ENCODE measurements at regions not wholly inside any gene's neighbourhood (a gene's known extent, or its start where the extent isn't known, plus 50 kb on each side); places are given as distances from the start of the nearest gene placed in this dataset.

DNA sequence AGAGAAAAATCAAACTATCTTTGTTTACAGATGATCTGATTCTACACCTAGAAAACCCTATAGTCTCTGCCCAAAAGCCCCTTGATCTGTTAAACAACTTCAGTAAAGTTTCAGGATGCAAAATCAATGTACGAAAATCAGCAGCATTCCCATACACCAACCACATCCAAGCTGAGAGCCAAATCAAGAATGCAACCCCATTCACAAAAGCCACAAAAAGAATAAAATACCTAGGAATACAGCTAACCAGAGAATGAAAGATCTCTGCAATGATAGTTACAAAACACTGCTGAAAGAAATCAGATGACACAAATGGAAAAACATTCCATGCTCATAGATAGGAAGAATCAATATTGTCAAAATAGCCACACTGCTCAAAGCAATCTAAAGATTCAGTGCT lies 265.7 kb downstream of the AEBP2 start:
- Histone ChIP-seq H2BK20ac (ENCODE audit: low read depth, low read length) (0 out of 2 replicates have a peak overlapping the region, but pooled peaks have one; percentile 76), H3K79me1 (ENCODE audit: low read depth in 1 of 2, low read length in 2 of 2) (no peaks in the 10 kb centered on the region; a peak in 1 of 4 replicates), H2BK120ac (ENCODE audit: low read depth, low read length) (0 out of 2 replicates have a peak overlapping the region, but pooled peaks have one; percentile 32), H3K23ac (ENCODE audit: low read depth, low read length) (no peak overlapping the region), H2AK9ac (replicated peaks; ENCODE audit: low read depth, low read length, poor library complexity) (no peak overlapping the region), H3K4ac (ENCODE audit: low read depth, low read length) (no peak overlapping the region), H4K5ac (ENCODE audit: low read depth, low read length) (peak overlapping the region; percentile 12; the same call in 1 of the 2 replicates), H3K18ac (ENCODE audit: low read depth, low read length) (peak overlapping the region; percentile 35; the same call in 1 of the 2 replicates), H3K9me3 (ENCODE audit: control insufficient read depth, insufficient read depth, low read length) (peaks cover 13% of the 10 kb centered on the region), H3K4me3 (ENCODE audit: insufficient read depth, low read depth, low read length) (no peak overlapping the region), H3K27ac (ENCODE audit: insufficient read depth, low read length) (no peak overlapping the region), H3K9me1 (ENCODE audit: insufficient read depth, low read length) (peaks cover 3% of the 10 kb centered on the region; the same call in 1 of the 2 replicates), H3K4me2 (ENCODE audit: low read depth, low read length) (no peak overlapping the region), H3K56ac (ENCODE audit: extremely low read depth, insufficient read depth, low read length) (no peak overlapping the region), H2BK5ac (ENCODE audit: low read depth, low read length, poor library complexity, severe bottlenecking) (peak overlapping the region; percentile 58), H3K9ac (ENCODE audit: low read depth, low read length) (no peak overlapping the region), H4K91ac (ENCODE audit: insufficient read depth, low read depth, low read length) (0 out of 2 replicates have a peak overlapping the region, but pooled peaks have one; percentile 39), H3K27me3 (ENCODE audit: control insufficient read depth, insufficient read depth, low read length) (no peaks in the 10 kb centered on the region), H3K14ac (replicated peaks; ENCODE audit: low read depth, low read length) (no peak overlapping the region), H4K20me1 (ENCODE audit: insufficient read depth, low read length) (no peaks in the 10 kb centered on the region), H3K36me3 (ENCODE audit: control insufficient read depth, insufficient read depth, low read length) (no peaks in the 10 kb centered on the region), H2AFZ (replicated peaks; ENCODE audit: low read length, poor library complexity) (no peak overlapping the region), H2BK15ac (ENCODE audit: low read depth, low read length) (no peak overlapping the region), H3K4me1 (ENCODE audit: control insufficient read depth, insufficient read depth, low read length) (peaks cover 2% of the 10 kb centered on the region; the same call in 1 of the 2 replicates), H2AK5ac (ENCODE audit: low read depth, low read length) (no peak overlapping the region), H4K8ac (ENCODE audit: low read depth in 2 of 2, low read length in 2 of 2) (no peak overlapping the region; a peak in 1 of 4 replicates)
- POLR2A ChIA-PET (ENCODE audit: unreplicated experiment): no interaction called here
- 100% methylated on average over 1 of the region's 1 CpG; no CpG with 5 or more reads in 1 of the 2 experiments for WGBS, 2 experiments (ENCODE audit: extremely low coverage in 2 of 2, insufficient read length in 1 of 2)
- in situ Hi-C loops (cut with MboI; ENCODE audit: low sequenced_read_pairs): no loop called here
- intact Hi-C loops (cut with micrococcal nuclease): no loop called here
- TF ChIP-seq MAFK (IDR thresholded peaks at IDR 0.05; ENCODE audit: low read depth, low read length): no peak
- TF ChIP-seq BHLHE40 (IDR thresholded peaks at IDR 0.05; ENCODE audit: low read depth, low read length): no peak
- dilution Hi-C loops (cut with HindIII; ENCODE audit: low sequenced_read_pairs, unreplicated experiment): no loop called here
- BruUV-seq (replicated peaks): no TSS peak
- DNase-seq (no peak), ATAC-seq (ENCODE audit: low read depth) (no peak)
- CTCF ChIA-PET: no interaction called here
